ENCODE measurements at regions not wholly inside any gene's neighbourhood (a gene's known extent, or its start where the extent isn't known, plus 50 kb on each side); places are given as distances from the start of the nearest gene placed in this dataset.

- Histone ChIP-seq H3K14ac (ENCODE audit: insufficient read length) (no peak overlapping the region), H3K27ac (ENCODE audit: low read depth, low read length) (no peak overlapping the region), H3K23ac (ENCODE audit: insufficient read length) (no peak overlapping the region), H3K23me2 (ENCODE audit: low read depth, low read length) (no peaks in the 10 kb centered on the region), H2AK5ac (ENCODE audit: low read depth, low read length) (no peak overlapping the region), H3K9me3 (ENCODE audit: insufficient read depth in 2 of 2, low read depth in 1 of 2, low read length in 1 of 2) (0 out of 4 replicates have a peak, but pooled peaks cover 0 to 3% of the 10 kb centered on the region in 2 experiments), H4K8ac (ENCODE audit: extremely low read depth, insufficient read depth, low read length) (no peak overlapping the region), H3K4ac (replicated peaks; ENCODE audit: insufficient read length, low read depth, low read length) (no peak overlapping the region), H3K4me2 (ENCODE audit: insufficient read depth in 1 of 2, low read depth in 2 of 2, low read length in 2 of 2) (no peak overlapping the region), H4K91ac (replicated peaks; ENCODE audit: insufficient read length, low read length) (no peak overlapping the region), H2BK5ac (ENCODE audit: low read depth, low read length) (no peak overlapping the region), H3K18ac (ENCODE audit: extremely low read depth, low read length) (no peak overlapping the region), H2BK20ac (ENCODE audit: low read length) (no peak overlapping the region), H3K36me3 (ENCODE audit: control insufficient read depth in 2 of 4, insufficient read depth in 4 of 4, low read length in 3 of 4) (no peaks in the 10 kb centered on the region), H2BK15ac (ENCODE audit: low read length) (no peak overlapping the region), H3K4me3 (ENCODE audit: extremely low read depth in 1 of 4, insufficient read depth in 2 of 4, low read depth in 3 of 4, low read length in 4 of 4) (no peak overlapping the region), H3K79me1 (ENCODE audit: low read depth, low read length) (no peaks in the 10 kb centered on the region), H3K4me1 (replicated peaks in 1 of 4; ENCODE audit: control insufficient read depth in 3 of 4, insufficient read depth in 4 of 4, low read length in 3 of 4) (no peaks in the 10 kb centered on the region), H3K9ac (replicated peaks in 1 of 4; ENCODE audit: extremely low read depth in 1 of 4, low read depth in 3 of 4, low read length in 3 of 4) (no peak overlapping the region), H2AFZ (ENCODE audit: low read length) (no peak overlapping the region), H3K79me2 (ENCODE audit: control insufficient read depth in 1 of 2, insufficient read depth in 2 of 2, low read length in 2 of 2) (no peaks in the 10 kb centered on the region), H3K27me3 (replicated peaks in 1 of 4; ENCODE audit: control insufficient read depth in 3 of 4, extremely low read depth in 1 of 4, insufficient read depth in 3 of 4, low read length in 3 of 4) (peaks cover 0 to 4% (median under 1%) of the 10 kb centered on the region in 4 experiments; a peak in 2 of 7 replicates), H2BK12ac (ENCODE audit: low read depth, low read length) (no peak overlapping the region), H4K20me1 (replicated peaks in 1 of 2; ENCODE audit: control insufficient read depth in 1 of 2, insufficient read depth in 2 of 2, low read length in 2 of 2) (no peaks in the 10 kb centered on the region), H2BK120ac (replicated peaks; ENCODE audit: low read depth, low read length) (no peak overlapping the region), H4K5ac (ENCODE audit: insufficient read length, low read depth, low read length) (no peak overlapping the region), H3K56ac (replicated peaks; ENCODE audit: insufficient read length, low read depth, low read length) (no peak overlapping the region)
- no peak for FAIRE-seq
- WGBS, 2 experiments (ENCODE audit: extremely low coverage in 1 of 2, insufficient coverage in 1 of 2, insufficient read length in 1 of 2, insufficient replicate concordance in 2 of 2, low coverage in 1 of 2, low lambda C conversion rate in 2 of 2, missing lambda C conversion rate in 1 of 2) = 85% methylated on average over 5 of the region's 5 CpGs; no CpG with 5 or more reads in 1 of the 2 experiments
- CTCF ChIA-PET (ENCODE audit: partially characterized antibody) = no interaction called here
- TF ChIP-seq EZH2 (IDR thresholded peaks at IDR 0.05; ENCODE audit: low read depth, low read length, severe bottlenecking) = no peak
- no peak for TF ChIP-seq FOSL1 (IDR thresholded peaks at IDR 0.05; ENCODE audit: insufficient read depth, low read depth, low read length)
- no peak for TF ChIP-seq TBP (IDR thresholded peaks at IDR 0.05; ENCODE audit: low read depth, low read length)
- TF ChIP-seq EP300 (IDR thresholded peaks at IDR 0.05; ENCODE audit: borderline replicate concordance in 1 of 2, low read depth in 2 of 2, low read length in 2 of 2) = no peak
- POLR2A ChIA-PET (ENCODE audit: partially characterized antibody) = no interaction called here
- DNase-seq (ENCODE audit: low read depth in 1 of 2, low spot score in 2 of 2) = peak in 1 of 2 experiments; percentile 14
These were observed 71.7 kb upstream of the SH3PXD2B start for GRCh38 chr5:172525996-172526360.

Data from H1 (cell line).